Natural killer cell treated with Interleukin-12 subunit alpha and Interleukin-12 subunit beta and Interleukin-15 and Interleukin-18, amount 100 ng/mL, for 72 hours (primary cell): ENCODE measurements at regions not wholly inside any gene's neighbourhood (a gene's known extent, or its start where the extent isn't known, plus 50 kb on each side); places are given as distances from the start of the nearest gene placed in this dataset.

Experiments used
- ATAC-seq, 2 donors: fragments of 150-1000 bp; cut with Tn5 transposase in 1 of 2; sonication (Bioruptor Pico), chemical (Tn5 transposase) in 1 of 2; 2 replicates each; pipeline ENCODE4 v1.10.0; 2021
- DNase-seq: peaks from one replicate; pipeline ENCODE4 v3.0.0; 2022; ENCODE audit warnings: low spot score
- H3K27ac Mint-ChIP-seq, 2 donors: 1 replicate in 1 of 2; 2 replicates in 1 of 2; pipeline ENCODE4 v1.8.0; 2022; ENCODE audit warnings: mixed read lengths in 2 of 2, mild to moderate bottlenecking in 1 of 2, moderate library complexity in 1 of 2
- H3K27me3 Mint-ChIP-seq, 2 donors: 1 replicate in 1 of 2; 2 replicates in 1 of 2; pipeline ENCODE4 v1.8.0; 2022; ENCODE audit warnings: mixed read lengths in 2 of 2
- H3K36me3 Mint-ChIP-seq: one replicate; pipeline ENCODE4 v1.8.0; 2022; ENCODE audit warnings: mixed read lengths
- H3K4me1 Mint-ChIP-seq, 2 donors: 1 replicate in 1 of 2; 2 replicates in 1 of 2; pipeline ENCODE4 v1.8.0; 2022; ENCODE audit warnings: low read depth in 2 of 2, mixed read lengths in 2 of 2, mild to moderate bottlenecking in 1 of 2
- H3K4me3 Mint-ChIP-seq: one replicate; pipeline ENCODE4 v1.8.0; 2022; ENCODE audit warnings: mixed read lengths
- H3K9me3 Mint-ChIP-seq: 2 replicates; pipeline ENCODE4 v1.8.0; 2022; ENCODE audit warnings: mixed read lengths

GRCh38 chr15:92273723-92274122 lies 120.0 kb upstream of the ST8SIA2 start:
- Mint-ChIP-seq H3K4me1 (no peaks in the 10 kb centered on the region), H3K9me3 (no peaks in the 10 kb centered on the region), H3K4me3 (no peak overlapping the region), H3K27ac (no peak overlapping the region), H3K36me3 (no peaks in the 10 kb centered on the region), H3K27me3 (peaks cover 28 to 53% of the 10 kb centered on the region in 2 donors)
- ATAC-seq (no peak), DNase-seq (no peak)

DNA sequence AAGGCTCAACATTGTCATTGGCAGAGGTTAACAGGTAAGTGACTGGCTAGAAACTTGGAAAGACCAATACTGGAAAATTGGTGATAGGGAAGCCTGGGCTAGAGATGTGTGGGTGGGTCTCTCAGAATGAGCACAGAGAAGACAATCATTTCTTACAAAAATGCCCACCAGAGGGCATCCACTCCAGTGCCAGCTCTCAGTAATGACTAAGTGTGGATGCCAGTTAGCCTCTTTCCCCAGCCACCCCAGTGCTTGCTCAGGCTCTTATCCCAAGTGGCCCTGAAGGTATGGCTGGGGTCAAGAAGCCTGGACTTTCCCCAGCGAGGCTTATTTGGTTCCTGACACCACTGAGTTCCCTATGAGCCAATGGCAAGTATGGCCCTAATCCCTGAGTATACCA lies 115.9 kb upstream of the ST8SIA2 start:
- H3K36me3 Mint-ChIP-seq: no peaks in the 10 kb centered on the region
- H3K4me3 Mint-ChIP-seq: no peak overlapping the region
- peaks cover 24 to 59% of the 10 kb centered on the region in 2 donors for H3K27me3 Mint-ChIP-seq
- no peak overlapping the region for H3K27ac Mint-ChIP-seq
- no peaks in the 10 kb centered on the region for H3K4me1 Mint-ChIP-seq
- no peaks in the 10 kb centered on the region for H3K9me3 Mint-ChIP-seq
- no peak for DNase-seq
- no peak for ATAC-seq

GRCh38 chr15:92283813-92284212 lies 109.9 kb upstream of the ST8SIA2 start:
- Mint-ChIP-seq H3K4me3 (no peak overlapping the region), H3K9me3 (no peaks in the 10 kb centered on the region), H3K27ac (no peak overlapping the region), H3K27me3 (peaks cover 11 to 25% of the 10 kb centered on the region in 2 donors), H3K36me3 (no peaks in the 10 kb centered on the region), H3K4me1 (peaks cover 0 to 3% of the 10 kb centered on the region in 2 donors)
- DNase-seq (no peak), ATAC-seq (no peak)

DNA sequence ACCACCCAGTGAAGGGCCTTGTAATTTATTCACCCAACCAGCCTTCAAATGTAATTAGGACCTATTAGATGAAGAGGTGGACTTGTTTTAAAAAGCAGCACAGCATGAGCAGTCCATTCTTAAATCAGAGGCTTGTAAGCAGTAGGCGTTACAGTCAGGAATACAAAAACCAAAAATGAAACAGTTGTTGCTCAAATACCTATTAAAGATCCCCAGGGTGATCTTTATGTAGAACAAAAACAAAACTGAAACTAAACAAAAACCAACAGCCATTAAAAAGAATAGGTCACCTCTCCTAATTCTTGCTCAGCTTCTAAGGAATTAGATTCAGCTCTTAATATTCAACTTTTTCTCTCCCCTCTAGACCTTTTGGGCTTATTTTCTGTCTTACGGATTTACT lies 104.9 kb upstream of the ST8SIA2 start:
- Mint-ChIP-seq H3K27me3 (peaks cover 7 to 28% of the 10 kb centered on the region in 2 donors), H3K4me3 (no peak overlapping the region), H3K9me3 (no peaks in the 10 kb centered on the region), H3K27ac (no peak overlapping the region), H3K4me1 (peaks cover 0 to 3% of the 10 kb centered on the region in 2 donors), H3K36me3 (no peaks in the 10 kb centered on the region)
- DNase-seq (no peak), ATAC-seq (no peak)

GRCh38 chr15:92289733-92290132 lies 103.9 kb upstream of the ST8SIA2 start:
- Mint-ChIP-seq H3K4me1 (peaks cover 0 to 3% of the 10 kb centered on the region in 2 donors), H3K36me3 (no peaks in the 10 kb centered on the region), H3K27ac (no peak overlapping the region), H3K9me3 (no peaks in the 10 kb centered on the region), H3K27me3 (peaks cover 11 to 34% of the 10 kb centered on the region in 2 donors), H3K4me3 (no peak overlapping the region)
- DNase-seq (no peak), ATAC-seq (no peak)

- H3K36me3 Mint-ChIP-seq: no peaks in the 10 kb centered on the region
- no peaks in the 10 kb centered on the region for H3K9me3 Mint-ChIP-seq
- no peak overlapping the region for H3K27ac Mint-ChIP-seq
- peaks cover 14 to 41% of the 10 kb centered on the region in 2 donors for H3K27me3 Mint-ChIP-seq
- no peak overlapping the region for H3K4me3 Mint-ChIP-seq
- no peak for DNase-seq
- ATAC-seq: no peak
- H3K4me1 Mint-ChIP-seq: peaks cover 0 to 3% of the 10 kb centered on the region in 2 donors
These were observed 103.2 kb upstream of the ST8SIA2 start for GRCh38 chr15:92290359-92290992.

GRCh38 chr15:92291900-92292299 lies 101.8 kb upstream of the ST8SIA2 start:
- Mint-ChIP-seq H3K36me3 (no peaks in the 10 kb centered on the region), H3K27ac (no peak overlapping the region), H3K9me3 (no peaks in the 10 kb centered on the region), H3K4me1 (peaks cover 0 to 3% of the 10 kb centered on the region in 2 donors), H3K4me3 (no peak overlapping the region), H3K27me3 (peaks cover 14 to 47% of the 10 kb centered on the region in 2 donors)
- ATAC-seq (no peak), DNase-seq (no peak)

- no peak overlapping the region for H3K27ac Mint-ChIP-seq
- no peaks in the 10 kb centered on the region for H3K4me1 Mint-ChIP-seq
- no peak overlapping the region for H3K4me3 Mint-ChIP-seq
- H3K9me3 Mint-ChIP-seq: no peaks in the 10 kb centered on the region
- no peak for DNase-seq
- H3K27me3 Mint-ChIP-seq: peaks cover 16 to 47% of the 10 kb centered on the region in 2 donors
- H3K36me3 Mint-ChIP-seq: no peaks in the 10 kb centered on the region
- no peak for ATAC-seq
These were observed 98.9 kb upstream of the ST8SIA2 start for GRCh38 chr15:92294759-92295158.

- Mint-ChIP-seq H3K36me3 (no peaks in the 10 kb centered on the region), H3K4me1 (peaks cover 0 to 2% of the 10 kb centered on the region in 2 donors), H3K4me3 (no peak overlapping the region), H3K9me3 (no peaks in the 10 kb centered on the region), H3K27ac (no peak overlapping the region), H3K27me3 (peaks cover 19 to 24% of the 10 kb centered on the region in 2 donors)
- DNase-seq: no peak
- no peak for ATAC-seq
These were observed 89.3 kb upstream of the ST8SIA2 start for GRCh38 chr15:92304223-92304975.

GRCh38 chr15:92305343-92305742 lies 88.3 kb upstream of the ST8SIA2 start:
- no peaks in the 10 kb centered on the region for H3K36me3 Mint-ChIP-seq
- ATAC-seq: no peak

DNA sequence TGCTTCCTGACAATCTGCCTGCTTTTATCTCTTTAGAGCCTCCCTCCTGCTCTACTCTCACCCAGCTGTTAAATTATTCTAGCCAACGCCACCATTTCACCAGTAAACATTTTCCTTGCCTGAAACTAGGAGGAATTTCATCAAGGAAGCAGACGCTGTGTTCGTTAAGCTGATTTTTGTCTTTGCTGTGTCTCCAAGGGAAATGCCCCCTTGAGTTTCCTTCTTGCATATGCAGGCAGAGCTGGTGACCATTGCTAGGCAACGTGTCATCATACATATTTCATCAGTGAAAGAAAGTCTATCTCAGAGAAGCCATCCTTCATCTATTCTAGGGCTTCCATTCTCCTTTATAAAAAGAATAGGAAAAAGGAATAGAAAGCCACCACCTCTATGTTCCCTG lies 87.0 kb upstream of the ST8SIA2 start:
- Mint-ChIP-seq H3K9me3 (no peaks in the 10 kb centered on the region), H3K4me1 (peaks cover 0 to 2% of the 10 kb centered on the region in 2 donors), H3K36me3 (no peaks in the 10 kb centered on the region), H3K27me3 (peaks cover 16 to 27% of the 10 kb centered on the region in 2 donors), H3K4me3 (no peak overlapping the region), H3K27ac (no peak overlapping the region)
- ATAC-seq: no peak
- DNase-seq: no peak

More at GRCh38 chr15:92305343-92305742, 88.3 kb upstream of the ST8SIA2 start:
- no peak overlapping the region for H3K27ac Mint-ChIP-seq
- DNase-seq: no peak
- H3K9me3 Mint-ChIP-seq: no peaks in the 10 kb centered on the region
- no peak overlapping the region for H3K4me3 Mint-ChIP-seq
- peaks cover 0 to 2% of the 10 kb centered on the region in 2 donors for H3K4me1 Mint-ChIP-seq
- peaks cover 19 to 24% of the 10 kb centered on the region in 2 donors for H3K27me3 Mint-ChIP-seq

DNA sequence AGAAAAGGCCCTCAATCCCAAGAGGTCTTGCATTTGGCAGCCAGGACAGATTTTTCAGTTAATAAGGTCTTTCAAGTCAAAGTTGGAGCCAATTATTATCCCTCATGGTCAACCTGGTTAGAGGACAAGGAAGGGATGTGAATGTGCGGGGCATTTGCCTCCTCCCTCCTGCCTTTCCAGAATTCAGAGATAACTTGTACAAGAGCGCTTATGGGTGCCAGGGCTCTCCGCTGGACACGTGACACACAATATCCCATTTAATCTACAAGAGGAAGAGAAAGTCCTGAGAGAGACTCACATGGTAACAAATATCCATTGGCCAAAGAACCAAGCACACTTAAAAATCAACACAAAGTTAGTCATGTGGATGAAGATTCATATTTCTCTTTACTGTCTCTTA lies 78.5 kb upstream of the ST8SIA2 start:
- peaks cover 28 to 42% of the 10 kb centered on the region in 2 donors for H3K27me3 Mint-ChIP-seq
- no peak overlapping the region for H3K27ac Mint-ChIP-seq
- H3K4me3 Mint-ChIP-seq: no peak overlapping the region
- no peaks in the 10 kb centered on the region for H3K36me3 Mint-ChIP-seq
- DNase-seq: no peak
- no peaks in the 10 kb centered on the region for H3K4me1 Mint-ChIP-seq
- H3K9me3 Mint-ChIP-seq: no peaks in the 10 kb centered on the region
- ATAC-seq: no peak

GRCh38 chr15:92315595-92316211 lies 78.0 kb upstream of the ST8SIA2 start:
- H3K9me3 Mint-ChIP-seq: no peaks in the 10 kb centered on the region
- H3K4me3 Mint-ChIP-seq: no peak overlapping the region
- DNase-seq (no peak), ATAC-seq (no peak)
- H3K27me3 Mint-ChIP-seq: peaks cover 31 to 45% of the 10 kb centered on the region in 2 donors
- H3K27ac Mint-ChIP-seq: no peak overlapping the region
- no peaks in the 10 kb centered on the region for H3K4me1 Mint-ChIP-seq
- no peaks in the 10 kb centered on the region for H3K36me3 Mint-ChIP-seq
